Epithelial cell of esophagus (primary cell): ENCODE measurements at regions not wholly inside any gene's neighbourhood (a gene's known extent, or its start where the extent isn't known, plus 50 kb on each side); places are given as distances from the start of the nearest gene placed in this dataset.
"Not testable (repeated sequence)": the region's sequence is repeated elsewhere in the genome, so short reads cannot be mapped to it uniquely, and the experiment has no call there.

Source experiments
- DNase-seq: peaks from one replicate; pipeline ENCODE4 v3.0.0; 2010; ENCODE audit warnings: low read depth
- H3K4me3 ChIP-seq: 2 replicates; pipeline ENCODE4 v1.5.1; 2011; ENCODE audit warnings: mild to moderate bottlenecking, low read length, control low read depth
- CTCF ChIP-seq: IDR thresholded peaks from 2 replicates; pipeline ENCODE4 v1.5.1; 2011; ENCODE audit warnings: low read depth, mild to moderate bottlenecking, low read length, control low read depth, inconsistent platforms; ENCODE audit not compliant: insufficient read depth; ENCODE audit errors: missing control alignments

GRCh38 chrX:554271-554670 is 76.3 kb upstream of the SHOX start:
- DNase-seq, result no peak
- no peak overlapping the region for H3K4me3 ChIP-seq
- TF ChIP-seq CTCF, result no peak

GRCh38 chrX:555725-556666 is 74.6 kb upstream of the SHOX start:
- TF ChIP-seq CTCF, result no peak
- H3K4me3 ChIP-seq, result no peak overlapping the region
- DNase-seq, result no peak

GRCh38 chrX:557601-558000 is 73.0 kb upstream of the SHOX start:
- DNase-seq, H3K4me3 ChIP-seq: not testable (repeated sequence)

GRCh38 chrX:559282-559681 is 71.3 kb upstream of the SHOX start:
- H3K4me3 ChIP-seq, DNase-seq: not testable (repeated sequence)

- no peak overlapping the region for H3K4me3 ChIP-seq
- no peak for TF ChIP-seq CTCF
- DNase-seq, result no peak
These were observed 62.7 kb upstream of the SHOX start for GRCh38 chrX:567891-568290.

GRCh38 chrX:568311-568710 is 62.3 kb upstream of the SHOX start:
- no peak overlapping the region for H3K4me3 ChIP-seq
- TF ChIP-seq CTCF, result no peak
- no peak for DNase-seq

- no peak for DNase-seq
- no peak overlapping the region for H3K4me3 ChIP-seq
- TF ChIP-seq CTCF, result no peak
These were observed 58.0 kb upstream of the SHOX start for GRCh38 chrX:572538-573124.

- no peak for DNase-seq
- no peak for TF ChIP-seq CTCF
- no peak overlapping the region for H3K4me3 ChIP-seq
These were observed 56.3 kb upstream of the SHOX start for GRCh38 chrX:574251-574650.
